ENCODE measurements at regions not wholly inside any gene's neighbourhood (a gene's known extent, or its start where the extent isn't known, plus 50 kb on each side); places are given as distances from the start of the nearest gene placed in this dataset.

- no peak for TF ChIP-seq CTCF (IDR thresholded peaks at IDR 0.05; ENCODE audit: insufficient read depth, low read depth, low read length)
- H3K4me3 ChIP-seq (ENCODE audit: low read depth, low read length) = no peak overlapping the region
- no peak for DNase-seq (ENCODE audit: low read depth)
These were observed 488.8 kb downstream of the ETNK1 start for GRCh38 chr12:23113781-23114180.

- H3K4me3 ChIP-seq (ENCODE audit: low read depth, low read length) = no peak overlapping the region
- no peak for TF ChIP-seq CTCF (IDR thresholded peaks at IDR 0.05; ENCODE audit: insufficient read depth, low read depth, low read length)
- DNase-seq (ENCODE audit: low read depth) = no peak
These were observed 491.0 kb downstream of the ETNK1 start for GRCh38 chr12:23115984-23116383.

GRCh38 chr12:23126794-23127193 is 501.8 kb downstream of the ETNK1 start:
- TF ChIP-seq CTCF (IDR thresholded peaks at IDR 0.05; ENCODE audit: insufficient read depth, low read depth, low read length) = no peak
- H3K4me3 ChIP-seq (ENCODE audit: low read depth, low read length) = no peak overlapping the region
- DNase-seq (ENCODE audit: low read depth) = no peak

- no peak for DNase-seq (ENCODE audit: low read depth)
- no peak overlapping the region for H3K4me3 ChIP-seq (ENCODE audit: low read depth, low read length)
- TF ChIP-seq CTCF (IDR thresholded peaks at IDR 0.05; ENCODE audit: insufficient read depth, low read depth, low read length) = no peak
These were observed 502.7 kb downstream of the ETNK1 start for GRCh38 chr12:23127701-23128100.

- no peak for TF ChIP-seq CTCF (IDR thresholded peaks at IDR 0.05; ENCODE audit: insufficient read depth, low read depth, low read length)
- H3K4me3 ChIP-seq (ENCODE audit: low read depth, low read length) = no peak overlapping the region
- no peak for DNase-seq (ENCODE audit: low read depth)
These were observed 503.5 kb downstream of the ETNK1 start for GRCh38 chr12:23128462-23128861.

- no peak overlapping the region for H3K4me3 ChIP-seq (ENCODE audit: low read depth, low read length)
- no peak for DNase-seq (ENCODE audit: low read depth)
- TF ChIP-seq CTCF (IDR thresholded peaks at IDR 0.05; ENCODE audit: insufficient read depth, low read depth, low read length) = no peak
These were observed 507.4 kb downstream of the ETNK1 start for GRCh38 chr12:23132357-23132756.

- no peak for TF ChIP-seq CTCF (IDR thresholded peaks at IDR 0.05; ENCODE audit: insufficient read depth, low read depth, low read length)
- DNase-seq (ENCODE audit: low read depth) = no peak
- no peak overlapping the region for H3K4me3 ChIP-seq (ENCODE audit: low read depth, low read length)
These were observed 508.5 kb downstream of the ETNK1 start for GRCh38 chr12:23133471-23133870.

Data from fibroblast of villous mesenchyme (primary cell).